ENCODE measurements at regions not wholly inside any gene's neighbourhood (a gene's known extent, or its start where the extent isn't known, plus 50 kb on each side); places are given as distances from the start of the nearest gene placed in this dataset.

DNA sequence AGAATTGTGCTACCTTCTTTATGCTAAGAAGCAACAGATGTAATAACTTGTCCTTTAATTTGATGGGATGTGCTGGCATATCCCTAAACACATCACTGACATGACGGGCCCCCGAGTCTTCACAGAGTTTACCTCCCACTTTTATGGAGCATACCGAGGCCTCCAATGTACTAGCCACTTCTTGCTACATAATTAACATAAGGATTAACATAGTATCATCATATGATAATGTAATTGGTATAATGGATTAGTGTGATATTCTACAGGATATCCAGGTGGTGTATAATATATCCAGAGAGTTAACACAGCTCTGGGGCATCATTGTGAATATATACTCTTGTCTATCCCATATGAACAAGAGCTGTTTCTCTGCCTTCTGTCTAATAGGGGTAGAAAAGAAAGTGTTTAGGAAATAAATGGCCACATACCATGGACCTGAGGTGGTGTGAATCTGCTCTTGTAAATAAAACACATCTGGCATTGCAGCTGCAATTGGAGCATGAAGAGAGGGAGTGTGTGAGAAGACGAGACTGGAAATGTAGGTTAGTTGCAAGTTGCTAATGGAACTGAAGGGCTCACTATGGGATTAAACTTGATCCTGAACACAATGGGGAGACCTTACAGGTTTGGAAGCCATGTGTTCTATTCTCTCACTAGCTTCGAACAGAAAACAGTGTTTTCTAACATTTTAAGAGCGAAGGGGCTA lies 102.3 kb downstream of the IYD start:
- DNase-seq (ENCODE audit: unreplicated experiment), result no peak
- no peak overlapping the region for H3K4me3 Mint-ChIP-seq (ENCODE audit: unreplicated experiment)
- H3K9me3 Mint-ChIP-seq (ENCODE audit: unreplicated experiment), result peaks cover 7% of the 10 kb centered on the region
- H3K27ac Mint-ChIP-seq (ENCODE audit: low read depth, unreplicated experiment), result no peak overlapping the region
- no peaks in the 10 kb centered on the region for H3K36me3 Mint-ChIP-seq (ENCODE audit: insufficient read depth, unreplicated experiment)
- BruUV-seq (replicated peaks), result no TSS peak
- peaks cover 3% of the 10 kb centered on the region for H3K4me1 Mint-ChIP-seq (ENCODE audit: insufficient read depth, unreplicated experiment)
- intact Hi-C loops (cut with micrococcal nuclease), result no loop called here
- ChIA-PET POLR2A (no interaction called here), CTCF (interaction anchor here (0.6 to 1.1 kb wide), 2 partner anchors 53 to 196 kb away, joined by 3 to 4 read pairs; no protein-coding TSS in a partner anchor)
- TF ChIP-seq, protein P1, sequence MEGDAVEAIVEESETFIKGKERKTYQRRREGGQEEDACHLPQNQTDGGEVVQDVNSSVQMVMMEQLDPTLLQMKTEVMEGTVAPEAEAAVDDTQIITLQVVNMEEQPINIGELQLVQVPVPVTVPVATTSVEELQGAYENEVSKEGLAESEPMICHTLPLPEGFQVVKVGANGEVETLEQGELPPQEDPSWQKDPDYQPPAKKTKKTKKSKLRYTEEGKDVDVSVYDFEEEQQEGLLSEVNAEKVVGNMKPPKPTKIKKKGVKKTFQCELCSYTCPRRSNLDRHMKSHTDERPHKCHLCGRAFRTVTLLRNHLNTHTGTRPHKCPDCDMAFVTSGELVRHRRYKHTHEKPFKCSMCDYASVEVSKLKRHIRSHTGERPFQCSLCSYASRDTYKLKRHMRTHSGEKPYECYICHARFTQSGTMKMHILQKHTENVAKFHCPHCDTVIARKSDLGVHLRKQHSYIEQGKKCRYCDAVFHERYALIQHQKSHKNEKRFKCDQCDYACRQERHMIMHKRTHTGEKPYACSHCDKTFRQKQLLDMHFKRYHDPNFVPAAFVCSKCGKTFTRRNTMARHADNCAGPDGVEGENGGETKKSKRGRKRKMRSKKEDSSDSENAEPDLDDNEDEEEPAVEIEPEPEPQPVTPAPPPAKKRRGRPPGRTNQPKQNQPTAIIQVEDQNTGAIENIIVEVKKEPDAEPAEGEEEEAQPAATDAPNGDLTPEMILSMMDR (IDR thresholded peaks at IDR 0.05; ENCODE audit: unreplicated experiment), result no peak
- no peaks in the 10 kb centered on the region for H3K27me3 Mint-ChIP-seq (ENCODE audit: insufficient read depth, unreplicated experiment)

- H3K27me3 Mint-ChIP-seq (ENCODE audit: insufficient read depth, unreplicated experiment), result no peaks in the 10 kb centered on the region
- ChIA-PET POLR2A (no interaction called here), CTCF (interaction anchor here (0.9 to 1.1 kb wide), 2 partner anchors 61 to 233 kb away, joined by 3 to 5 read pairs; no protein-coding TSS in a partner anchor)
- peaks cover 6% of the 10 kb centered on the region for H3K9me3 Mint-ChIP-seq (ENCODE audit: unreplicated experiment)
- H3K27ac Mint-ChIP-seq (ENCODE audit: low read depth, unreplicated experiment), result no peak overlapping the region
- no peaks in the 10 kb centered on the region for H3K4me1 Mint-ChIP-seq (ENCODE audit: insufficient read depth, unreplicated experiment)
- no peaks in the 10 kb centered on the region for H3K36me3 Mint-ChIP-seq (ENCODE audit: insufficient read depth, unreplicated experiment)
- H3K4me3 Mint-ChIP-seq (ENCODE audit: unreplicated experiment), result no peak overlapping the region
- intact Hi-C loops (cut with micrococcal nuclease), result no loop called here
- TF ChIP-seq, protein P1 (IDR thresholded peaks at IDR 0.05; ENCODE audit: unreplicated experiment), result no peak
- no peak for DNase-seq (ENCODE audit: unreplicated experiment)
- BruUV-seq (replicated peaks), result no TSS peak
Measured at GRCh38 chr6:150478656-150479545, 110.1 kb downstream of the IYD start.

- Mint-ChIP-seq H3K4me3 (ENCODE audit: unreplicated experiment) (no peak overlapping the region), H3K4me1 (ENCODE audit: insufficient read depth, unreplicated experiment) (no peaks in the 10 kb centered on the region), H3K9me3 (ENCODE audit: unreplicated experiment) (peaks cover 6% of the 10 kb centered on the region), H3K27ac (ENCODE audit: low read depth, unreplicated experiment) (no peak overlapping the region), H3K27me3 (ENCODE audit: insufficient read depth, unreplicated experiment) (no peaks in the 10 kb centered on the region), H3K36me3 (ENCODE audit: insufficient read depth, unreplicated experiment) (no peaks in the 10 kb centered on the region)
- intact Hi-C loops (cut with micrococcal nuclease), result no loop called here
- ChIA-PET CTCF (interaction anchor here (0.6 kb wide), 1 partner anchor 118 kb away, joined by 3 read pairs; no protein-coding TSS in a partner anchor), POLR2A (no interaction called here)
- no peak for DNase-seq (ENCODE audit: unreplicated experiment)
- TF ChIP-seq, protein P1 (IDR thresholded peaks at IDR 0.05; ENCODE audit: unreplicated experiment), result no peak
- no TSS peak for BruUV-seq (replicated peaks)
Measured at GRCh38 chr6:150482883-150483409, 114.1 kb downstream of the IYD start.
